ENCODE measurements at regions not wholly inside any gene's neighbourhood (a gene's known extent, or its start where the extent isn't known, plus 50 kb on each side); places are given as distances from the start of the nearest gene placed in this dataset.

- Histone ChIP-seq H2AK5ac (ENCODE audit: insufficient read length, low read length) (no peak overlapping the region), H2AFZ (ENCODE audit: low read length) (no peak overlapping the region), H3K4ac (ENCODE audit: low read depth, low read length) (no peak overlapping the region), H3K4me1 (ENCODE audit: insufficient read depth, low read length) (peaks cover 4% of the 10 kb centered on the region; the same call in 1 of the 2 replicates), H4K91ac (ENCODE audit: insufficient read length, low read depth, low read length) (no peak overlapping the region), H3K9me3 (ENCODE audit: control insufficient read depth, low read depth, low read length) (no peaks in the 10 kb centered on the region), H3K23me2 (ENCODE audit: insufficient read length, low read depth, low read length, poor library complexity, severe bottlenecking) (no peaks in the 10 kb centered on the region), H3K4me2 (ENCODE audit: insufficient read depth, insufficient read length, low read length) (no peak overlapping the region), H4K8ac (replicated peaks; ENCODE audit: insufficient read length, low read depth, low read length) (no peak overlapping the region), H3K56ac (ENCODE audit: insufficient read length, low read depth, low read length) (no peak overlapping the region), H4K5ac (ENCODE audit: insufficient read length, low read depth, low read length) (no peak overlapping the region), H3K27me3 (ENCODE audit: insufficient read depth, low read length) (no peaks in the 10 kb centered on the region; the same call in none of the 2 replicates), H2BK120ac (ENCODE audit: low read depth, low read length, poor library complexity, severe bottlenecking) (no peak overlapping the region), H2BK12ac (ENCODE audit: insufficient read length, low read depth, low read length) (no peak overlapping the region), H2BK15ac (ENCODE audit: low read depth, low read length) (no peak overlapping the region), H3K27ac (ENCODE audit: insufficient read length, low read depth, low read length) (no peak overlapping the region), H3K18ac (ENCODE audit: insufficient read length, low read depth, low read length) (no peak overlapping the region), H2BK5ac (ENCODE audit: insufficient read length, low read length) (no peak overlapping the region), H3K23ac (ENCODE audit: insufficient read length, low read depth, low read length) (no peak overlapping the region), H3T11ph (ENCODE audit: low read length) (no peak overlapping the region), H2BK20ac (ENCODE audit: low read depth, low read length, poor library complexity, severe bottlenecking) (no peak overlapping the region), H3K79me2 (ENCODE audit: insufficient read depth, low read length) (no peaks in the 10 kb centered on the region; the same call in 1 of the 2 replicates), H3K9ac (ENCODE audit: extremely low read depth, insufficient read length, low read length) (no peak overlapping the region), H3K14ac (ENCODE audit: insufficient read depth, low read length) (no peak overlapping the region), H4K20me1 (ENCODE audit: control insufficient read depth, insufficient read depth, insufficient read length) (no peaks in the 10 kb centered on the region), H3K79me1 (ENCODE audit: insufficient read depth, low read depth, low read length, poor library complexity, severe bottlenecking) (no peaks in the 10 kb centered on the region)
- peaks cover 4% of the 10 kb centered on the region for H3K27me3 Mint-ChIP-seq (ENCODE audit: low read depth)
- no peak for DNase-seq
- H3K9me3 Mint-ChIP-seq, result peaks cover 18 to 19% of the 10 kb centered on the region in 2 experiments
- H3K4me3 Mint-ChIP-seq, result no peak overlapping the region
- WGBS (ENCODE audit: extremely low coverage, insufficient read length, low lambda C conversion rate), result no CpG with 5 or more reads among the region's 7 CpGs
- H3K27ac Mint-ChIP-seq, result no peak overlapping the region; a peak in 1 of 7 replicates
- no peak for TF ChIP-seq CTCF (conservative IDR thresholded peaks at IDR 0.05)
- peaks cover 0 to 4% of the 10 kb centered on the region in 2 experiments; a peak in 1 of 4 replicates for H3K4me1 Mint-ChIP-seq
- H3K36me3 Mint-ChIP-seq (ENCODE audit: insufficient read depth in 1 of 3, low read depth in 3 of 3), result peaks cover 10 to 17% (median 12%) of the 10 kb centered on the region in 3 experiments
Observed at GRCh38 chr16:50434872-50435478, 66.2 kb upstream of the BRD7 start.

All from H9 (cell line).